ENCODE measurements at regions not wholly inside any gene's neighbourhood (a gene's known extent, or its start where the extent isn't known, plus 50 kb on each side); places are given as distances from the start of the nearest gene placed in this dataset.
A peak's percentile ranks its signal among the peaks of the same experiment; 100 is the strongest.

GRCh38 chr14:65866886-65867285 is 454.4 kb downstream of the FUT8 start:
- peaks cover 25 to 50% (median 38%) of the 10 kb centered on the region in 7 donors for H3K4me1 Mint-ChIP-seq
- Histone ChIP-seq H3K27me3 (ENCODE audit: control insufficient read depth in 2 of 2, insufficient read depth in 2 of 2, low read length in 2 of 2) (no peaks in the 10 kb centered on the region), H3K9me3 (ENCODE audit: control insufficient read depth in 2 of 3, low read length in 3 of 3) (no peaks in the 10 kb centered on the region), H3K36me3 (ENCODE audit: control insufficient read depth in 2 of 3, insufficient read depth in 3 of 3, low read length in 3 of 3) (no peaks in the 10 kb centered on the region), H3K4me1 (ENCODE audit: control insufficient read depth in 2 of 2, insufficient read depth in 2 of 2, low read length in 2 of 2) (peaks cover 5 to 41% of the 10 kb centered on the region in 2 donors), H3K27ac (ENCODE audit: low read depth, low read length) (no peak overlapping the region), H3K4me3 (ENCODE audit: low read length) (no peak overlapping the region)
- intact Hi-C loops (cut with micrococcal nuclease): no loop called here
- ATAC-seq: no peak
- H3K4me3 Mint-ChIP-seq: no peak overlapping the region
- no peaks in the 10 kb centered on the region for H3K9me3 Mint-ChIP-seq
- POLR2A ChIA-PET: interaction anchor here (1.0 to 1.9 kb wide), 5 partner anchors 12 to 60 kb away, joined by 3 to 7 read pairs (median 3); no protein-coding TSS in a partner anchor
- no peak overlapping the region for H3K27ac Mint-ChIP-seq
- peaks cover 0 to 21% (median 0%) of the 10 kb centered on the region in 5 donors for H3K36me3 Mint-ChIP-seq
- CTCF ChIA-PET: interaction anchor here (0.8 to 1.4 kb wide), 2 partner anchors 22 to 93 kb away, joined by 3 read pairs; no protein-coding TSS in a partner anchor
- no peaks in the 10 kb centered on the region for H3K27me3 Mint-ChIP-seq
- no peak for DNase-seq

GRCh38 chr14:65867333-65867732 is 454.8 kb downstream of the FUT8 start:
- ChIA-PET CTCF (interaction anchor here (0.8 to 1.4 kb wide), 2 partner anchors 12 to 93 kb away, joined by 3 read pairs; no protein-coding TSS in a partner anchor), POLR2A (interaction anchor here (0.8 to 1.9 kb wide), 5 partner anchors 20 to 59 kb away, joined by 3 to 7 read pairs (median 3); no protein-coding TSS in a partner anchor)
- no peaks in the 10 kb centered on the region for H3K27me3 ChIP-seq (ENCODE audit: control insufficient read depth in 2 of 2, insufficient read depth in 2 of 2, low read length in 2 of 2)
- no peaks in the 10 kb centered on the region for H3K36me3 ChIP-seq (ENCODE audit: control insufficient read depth in 2 of 3, insufficient read depth in 3 of 3, low read length in 3 of 3)
- intact Hi-C loops (cut with micrococcal nuclease): no loop called here
- H3K4me3 Mint-ChIP-seq: no peak overlapping the region
- H3K4me1 ChIP-seq (ENCODE audit: control insufficient read depth in 2 of 2, insufficient read depth in 2 of 2, low read length in 2 of 2): peaks cover 5 to 37% of the 10 kb centered on the region in 2 donors
- ATAC-seq: no peak
- no peak overlapping the region for H3K27ac ChIP-seq (ENCODE audit: low read depth, low read length)
- no peak overlapping the region for H3K4me3 ChIP-seq (ENCODE audit: low read length)
- H3K36me3 Mint-ChIP-seq: peaks cover 0 to 21% (median 0%) of the 10 kb centered on the region in 5 donors
- H3K9me3 Mint-ChIP-seq: no peaks in the 10 kb centered on the region
- no peaks in the 10 kb centered on the region for H3K9me3 ChIP-seq (ENCODE audit: control insufficient read depth in 2 of 3, low read length in 3 of 3)
- no peak for DNase-seq
- no peak overlapping the region for H3K27ac Mint-ChIP-seq
- H3K27me3 Mint-ChIP-seq: no peaks in the 10 kb centered on the region
- H3K4me1 Mint-ChIP-seq: peaks cover 25 to 46% (median 34%) of the 10 kb centered on the region in 7 donors

GRCh38 chr14:65872536-65872935 is 460.0 kb downstream of the FUT8 start:
- Histone ChIP-seq H3K27ac (ENCODE audit: low read depth, low read length) (no peak overlapping the region), H3K36me3 (ENCODE audit: control insufficient read depth in 2 of 3, insufficient read depth in 3 of 3, low read length in 3 of 3) (no peaks in the 10 kb centered on the region), H3K4me3 (ENCODE audit: low read length) (no peak overlapping the region), H3K27me3 (ENCODE audit: control insufficient read depth in 2 of 2, insufficient read depth in 2 of 2, low read length in 2 of 2) (no peaks in the 10 kb centered on the region), H3K9me3 (ENCODE audit: control insufficient read depth in 2 of 3, low read length in 3 of 3) (no peaks in the 10 kb centered on the region), H3K4me1 (ENCODE audit: control insufficient read depth in 2 of 2, insufficient read depth in 2 of 2, low read length in 2 of 2) (peaks cover 0 to 14% of the 10 kb centered on the region in 2 donors)
- ChIA-PET POLR2A (no interaction called here), CTCF (interaction anchor here (0.6 kb wide), 1 partner anchor 11 kb away, joined by 3 read pairs; no protein-coding TSS in a partner anchor)
- intact Hi-C loops (cut with micrococcal nuclease): no loop called here
- DNase-seq (no peak), ATAC-seq (no peak)
- Mint-ChIP-seq H3K9me3 (peaks cover 0 to 2% (median 0%) of the 10 kb centered on the region in 11 donors), H3K36me3 (peaks cover 0 to 12% (median 0%) of the 10 kb centered on the region in 5 donors), H3K27me3 (no peaks in the 10 kb centered on the region), H3K4me3 (no peak overlapping the region), H3K27ac (no peak overlapping the region), H3K4me1 (peaks cover 0 to 5% (median 0%) of the 10 kb centered on the region in 7 donors)

GRCh38 chr14:65877166-65877565 is 464.6 kb downstream of the FUT8 start:
- Histone ChIP-seq H3K9me3 (ENCODE audit: control insufficient read depth in 2 of 3, low read length in 3 of 3) (no peaks in the 10 kb centered on the region), H3K4me1 (ENCODE audit: control insufficient read depth in 2 of 2, insufficient read depth in 2 of 2, low read length in 2 of 2) (peaks cover 0 to 27% of the 10 kb centered on the region in 2 donors), H3K36me3 (ENCODE audit: control insufficient read depth in 2 of 3, insufficient read depth in 3 of 3, low read length in 3 of 3) (no peaks in the 10 kb centered on the region), H3K4me3 (ENCODE audit: low read length) (no peak overlapping the region), H3K27me3 (ENCODE audit: control insufficient read depth in 2 of 2, insufficient read depth in 2 of 2, low read length in 2 of 2) (no peaks in the 10 kb centered on the region), H3K27ac (ENCODE audit: low read depth, low read length) (peak overlapping the region; percentile 16)
- no peaks in the 10 kb centered on the region for H3K27me3 Mint-ChIP-seq
- intact Hi-C loops (cut with micrococcal nuclease): loop anchor here (1.0 to 5.0 kb wide), 4 partner anchors 14 to 50 kb away; no protein-coding TSS in a partner anchor
- peak overlapping the region in 2 of 9 donors; percentile 89 to 92 for H3K27ac Mint-ChIP-seq
- H3K4me1 Mint-ChIP-seq: peaks cover 5 to 38% (median 26%) of the 10 kb centered on the region in 7 donors
- peaks cover 0 to 17% (median 0%) of the 10 kb centered on the region in 11 donors for H3K9me3 Mint-ChIP-seq
- peaks cover 0 to 33% (median 0%) of the 10 kb centered on the region in 5 donors for H3K36me3 Mint-ChIP-seq
- H3K4me3 Mint-ChIP-seq: peak overlapping the region in 6 of 10 donors; percentile 39 to 77 (median 63)
- ATAC-seq (no peak), DNase-seq (no peak)
- ChIA-PET CTCF (interaction anchor here (0.7 to 1.7 kb wide), 4 partner anchors 13 to 53 kb away, joined by 3 to 10 read pairs (median 6); no protein-coding TSS in a partner anchor), POLR2A (interaction anchor here (0.8 to 3.4 kb wide), 5 partner anchors 11 to 51 kb away, joined by 4 to 14 read pairs (median 9); no protein-coding TSS in a partner anchor)

GRCh38 chr14:65877624-65878023 is 465.1 kb downstream of the FUT8 start:
- H3K27ac ChIP-seq (ENCODE audit: low read depth, low read length): peak overlapping the region; percentile 16
- intact Hi-C loops (cut with micrococcal nuclease): loop anchor here (1.0 to 5.0 kb wide), 5 partner anchors 15 to 50 kb away; no protein-coding TSS in a partner anchor
- peak overlapping the region in 6 of 10 donors; percentile 34 to 77 (median 63) for H3K4me3 Mint-ChIP-seq
- H3K27me3 ChIP-seq (ENCODE audit: control insufficient read depth in 2 of 2, insufficient read depth in 2 of 2, low read length in 2 of 2): no peaks in the 10 kb centered on the region
- peaks cover 0 to 35% (median 0%) of the 10 kb centered on the region in 5 donors for H3K36me3 Mint-ChIP-seq
- DNase-seq (peak in 4 of 9 donors; percentile 30 to 47 (median 37)), ATAC-seq (peak; percentile 84)
- H3K4me1 Mint-ChIP-seq: peaks cover 5 to 37% (median 26%) of the 10 kb centered on the region in 7 donors
- no peak overlapping the region for H3K4me3 ChIP-seq (ENCODE audit: low read length)
- H3K9me3 ChIP-seq (ENCODE audit: control insufficient read depth in 2 of 3, low read length in 3 of 3): no peaks in the 10 kb centered on the region
- no peaks in the 10 kb centered on the region for H3K36me3 ChIP-seq (ENCODE audit: control insufficient read depth in 2 of 3, insufficient read depth in 3 of 3, low read length in 3 of 3)
- no peaks in the 10 kb centered on the region for H3K27me3 Mint-ChIP-seq
- H3K9me3 Mint-ChIP-seq: peaks cover 0 to 17% (median 0%) of the 10 kb centered on the region in 11 donors
- ChIA-PET POLR2A (interaction anchor here (0.7 to 3.4 kb wide), 10 partner anchors 9 to 95 kb away, joined by 3 to 14 read pairs (median 4); no protein-coding TSS in a partner anchor), CTCF (interaction anchor here (0.7 to 1.7 kb wide), 7 partner anchors 13 to 714 kb away, joined by 3 to 10 read pairs (median 4); no protein-coding TSS in a partner anchor)
- peak overlapping the region in 2 of 9 donors; percentile 89 to 92 for H3K27ac Mint-ChIP-seq
- H3K4me1 ChIP-seq (ENCODE audit: control insufficient read depth in 2 of 2, insufficient read depth in 2 of 2, low read length in 2 of 2): peaks cover 0 to 27% of the 10 kb centered on the region in 2 donors

GRCh38 chr14:65878586-65878985 is 466.1 kb downstream of the FUT8 start:
- H3K4me3 Mint-ChIP-seq: no peak overlapping the region
- peaks cover 0 to 40% (median 0%) of the 10 kb centered on the region in 5 donors for H3K36me3 Mint-ChIP-seq
- peaks cover 5 to 35% (median 26%) of the 10 kb centered on the region in 7 donors for H3K4me1 Mint-ChIP-seq
- Histone ChIP-seq H3K4me1 (ENCODE audit: control insufficient read depth in 2 of 2, insufficient read depth in 2 of 2, low read length in 2 of 2) (peaks cover 0 to 27% of the 10 kb centered on the region in 2 donors), H3K9me3 (ENCODE audit: control insufficient read depth in 2 of 3, low read length in 3 of 3) (no peaks in the 10 kb centered on the region), H3K4me3 (ENCODE audit: low read length) (no peak overlapping the region), H3K27me3 (ENCODE audit: control insufficient read depth in 2 of 2, insufficient read depth in 2 of 2, low read length in 2 of 2) (no peaks in the 10 kb centered on the region), H3K27ac (ENCODE audit: low read depth, low read length) (no peak overlapping the region), H3K36me3 (ENCODE audit: control insufficient read depth in 2 of 3, insufficient read depth in 3 of 3, low read length in 3 of 3) (no peaks in the 10 kb centered on the region)
- peak overlapping the region in 1 of 9 donors; percentile 33 for H3K27ac Mint-ChIP-seq
- intact Hi-C loops (cut with micrococcal nuclease): loop anchor here (2.0 to 5.0 kb wide), 3 partner anchors 34 to 49 kb away; no protein-coding TSS in a partner anchor
- ATAC-seq (no peak), DNase-seq (no peak)
- no peaks in the 10 kb centered on the region for H3K27me3 Mint-ChIP-seq
- CTCF ChIA-PET: interaction anchor here (0.7 to 1.7 kb wide), 7 partner anchors 11 to 715 kb away, joined by 3 to 10 read pairs (median 3); no protein-coding TSS in a partner anchor
- H3K9me3 Mint-ChIP-seq: peaks cover 0 to 22% (median 3%) of the 10 kb centered on the region in 11 donors
- POLR2A ChIA-PET: interaction anchor here (0.7 to 3.4 kb wide), 8 partner anchors 10 to 47 kb away, joined by 3 to 14 read pairs (median 4); no protein-coding TSS in a partner anchor

Data from naive thymus-derived CD4-positive, alpha-beta T cell (primary cell).